GM23248 (cell line): ENCODE measurements at regions not wholly inside any gene's neighbourhood (a gene's known extent, or its start where the extent isn't known, plus 50 kb on each side); places are given as distances from the start of the nearest gene placed in this dataset.
"Not testable (repeated sequence)": the region's sequence is repeated elsewhere in the genome, so short reads cannot be mapped to it uniquely, and the experiment has no call there.

Experiments used
- DNase-seq: peaks from one replicate; pipeline ENCODE4 v3.0.0-alpha.2; 2015
- H2AFZ ChIP-seq: fragments of 200-600 bp; sonication (generic); 2 replicates; pipeline ENCODE4 v1.6.1; 2016; ENCODE audit warnings: antibody characterized with exemption
- H3F3A ChIP-seq: fragments of 200-600 bp; sonication (generic); 2 replicates; pipeline ENCODE4 v1.6.1; 2016; ENCODE audit warnings: mild to moderate bottlenecking, antibody characterized with exemption, mixed run types; ENCODE audit not compliant: insufficient read depth
- H3K27ac ChIP-seq: fragments of 200-600 bp; sonication (generic); 2 replicates; pipeline ENCODE4 v1.5.1; 2016; ENCODE audit warnings: mild to moderate bottlenecking
- H3K27me3 ChIP-seq: fragments of 200-600 bp; sonication (generic); replicated peaks from 2 replicates; pipeline ENCODE4 v1.6.1; 2016; ENCODE audit warnings: mild to moderate bottlenecking; ENCODE audit not compliant: insufficient read depth
- H3K36me3 ChIP-seq: fragments of 200-600 bp; sonication (generic); 2 replicates; pipeline ENCODE4 v1.6.1; 2016; ENCODE audit warnings: low read depth, mild to moderate bottlenecking
- H3K4me1 ChIP-seq: fragments of 200-600 bp; sonication (generic); 2 replicates; pipeline ENCODE4 v1.6.1; 2016; ENCODE audit warnings: mild to moderate bottlenecking; ENCODE audit not compliant: insufficient read depth
- H3K4me2 ChIP-seq: fragments of 200-600 bp; sonication (generic); one replicate; pipeline ENCODE4 v1.6.1; 2016; ENCODE audit warnings: mild to moderate bottlenecking; ENCODE audit not compliant: unreplicated experiment
- H3K4me3 ChIP-seq: fragments of 200-600 bp; sonication (generic); 2 replicates; pipeline ENCODE4 v1.5.1; 2016; ENCODE audit warnings: mild to moderate bottlenecking
- H3K79me2 ChIP-seq: fragments of 200-600 bp; sonication (generic); 2 replicates; pipeline ENCODE4 v1.6.1; 2016; ENCODE audit warnings: mild to moderate bottlenecking; ENCODE audit not compliant: insufficient read depth
- H3K9ac ChIP-seq: fragments of 200-600 bp; sonication (generic); 2 replicates; pipeline ENCODE4 v1.6.1; 2016; ENCODE audit warnings: mild to moderate bottlenecking
- H3K9me2 ChIP-seq: fragments of 200-600 bp; sonication (generic); 2 replicates; pipeline ENCODE4 v1.6.1; 2016; ENCODE audit warnings: mixed run types, mild to moderate bottlenecking, moderate library complexity; ENCODE audit not compliant: insufficient read depth
- H3K9me3 ChIP-seq: fragments of 200-600 bp; sonication (generic); one replicate; pipeline ENCODE4 v1.6.1; 2017; ENCODE audit warnings: low read depth
- H4K20me1 ChIP-seq: fragments of 200-600 bp; sonication (generic); 2 replicates; pipeline ENCODE4 v1.6.0; 2016; ENCODE audit not compliant: insufficient read depth
- EZH2 ChIP-seq: fragments of 200-600 bp; sonication (generic); IDR thresholded peaks from 2 replicates; pipeline ENCODE4 v1.6.1; 2018; ENCODE audit warnings: antibody characterized with exemption, mild to moderate bottlenecking; ENCODE audit not compliant: insufficient read depth, poor library complexity, severe bottlenecking
- EZH2phosphoT487 ChIP-seq: fragments of 200-600 bp; sonication (generic); IDR thresholded peaks from 2 replicates; pipeline ENCODE4 v1.6.1; 2018; ENCODE audit warnings: antibody characterized with exemption, moderate library complexity, mild to moderate bottlenecking, low read depth; ENCODE audit not compliant: insufficient read depth
- WGBS, 2 experiments: methylation state at CpG; one replicate each; pipeline ENCODE4 v1.1.6; 2015 to 2017; ENCODE audit warnings: low lambda C conversion rate in 2 of 2, low coverage in 1 of 2; ENCODE audit errors: missing lambda C conversion rate in 2 of 2; 5-methylcytosine and 5-hydroxymethylcytosine counted together
- in situ Hi-C: fragments of 300-500 bp; cut with MboI; formaldehyde crosslinking; loops from 2 replicates; pipeline ENCODE4 v1.15.0; 2020

DNA sequence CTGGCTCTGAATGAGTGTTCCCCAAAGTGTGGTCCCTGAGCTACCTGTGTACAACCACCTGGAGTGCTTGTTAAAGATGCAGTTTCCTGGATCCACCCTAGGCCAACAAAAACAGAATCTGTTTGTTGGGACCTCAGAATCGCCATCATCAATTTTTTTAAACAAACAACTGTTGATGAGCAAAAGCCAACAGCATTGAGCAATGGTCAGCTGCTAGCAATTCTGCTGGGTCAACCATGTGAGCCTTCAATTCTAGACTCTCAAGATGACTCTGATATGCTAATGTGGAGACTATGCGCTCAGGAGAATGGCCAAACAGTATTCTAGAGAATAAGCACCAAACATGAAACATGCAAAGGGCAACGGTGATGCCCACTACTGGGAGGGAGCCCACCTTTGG lies 64.4 kb upstream of the IYD start:
- Histone ChIP-seq H3F3A (peaks cover 6% of the 10 kb centered on the region; the same call in 1 of the 2 replicates), H3K9me2 (no peaks in the 10 kb centered on the region), H3K9ac (no peak overlapping the region), H3K9me3 (no peaks in the 10 kb centered on the region), H3K27ac (no peak overlapping the region), H3K27me3 (no peaks in the 10 kb centered on the region), H4K20me1 (no peaks in the 10 kb centered on the region), H3K4me3 (no peak overlapping the region), H3K4me1 (peaks cover 9% of the 10 kb centered on the region), H3K4me2 (no peak overlapping the region), H3K36me3 (no peaks in the 10 kb centered on the region), H2AFZ (no peak overlapping the region), H3K79me2 (no peaks in the 10 kb centered on the region)
- in situ Hi-C loops = no loop called here
- TF ChIP-seq EZH2phosphoT487 (no peak), EZH2 (no peak)
- DNase-seq = no peak
- 89 to 96% methylated on average over 3 of the region's 3 CpGs for WGBS, 2 experiments

DNA sequence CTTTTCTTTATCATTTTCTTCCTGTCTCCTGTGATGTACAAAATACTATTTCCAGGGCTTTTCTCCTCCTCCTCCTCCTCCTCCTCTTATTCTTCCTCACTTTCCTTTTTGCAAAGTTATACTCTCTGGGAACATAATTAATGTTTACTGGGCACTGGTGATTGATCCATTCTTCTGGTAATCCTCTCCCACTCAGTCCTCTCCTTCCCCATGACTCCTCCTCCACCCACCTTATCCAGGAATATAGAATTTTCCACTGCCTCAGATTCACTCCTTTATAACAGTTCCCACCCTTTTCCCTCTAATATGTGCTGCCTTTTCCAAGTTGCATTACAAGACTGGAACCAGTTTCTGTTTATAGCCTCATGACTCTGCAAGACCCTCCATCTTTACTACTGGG lies 62.5 kb upstream of the IYD start:
- H3K9me3 ChIP-seq = no peaks in the 10 kb centered on the region
- in situ Hi-C loops = no loop called here
- H3K4me3 ChIP-seq = no peak overlapping the region
- H3K27ac ChIP-seq = no peak overlapping the region
- no peaks in the 10 kb centered on the region for H3K27me3 ChIP-seq
- peaks cover 6% of the 10 kb centered on the region; the same call in 1 of the 2 replicates for H3F3A ChIP-seq
- H3K9me2 ChIP-seq = no peaks in the 10 kb centered on the region
- no peak for DNase-seq
- H3K4me1 ChIP-seq = peaks cover 9% of the 10 kb centered on the region
- no peak overlapping the region for H3K9ac ChIP-seq
- no peaks in the 10 kb centered on the region for H4K20me1 ChIP-seq
- H2AFZ ChIP-seq = no peak overlapping the region
- H3K4me2 ChIP-seq = no peak overlapping the region
- H3K36me3 ChIP-seq = no peaks in the 10 kb centered on the region
- TF ChIP-seq EZH2 (no peak), EZH2phosphoT487 (no peak)
- H3K79me2 ChIP-seq = no peaks in the 10 kb centered on the region

DNA sequence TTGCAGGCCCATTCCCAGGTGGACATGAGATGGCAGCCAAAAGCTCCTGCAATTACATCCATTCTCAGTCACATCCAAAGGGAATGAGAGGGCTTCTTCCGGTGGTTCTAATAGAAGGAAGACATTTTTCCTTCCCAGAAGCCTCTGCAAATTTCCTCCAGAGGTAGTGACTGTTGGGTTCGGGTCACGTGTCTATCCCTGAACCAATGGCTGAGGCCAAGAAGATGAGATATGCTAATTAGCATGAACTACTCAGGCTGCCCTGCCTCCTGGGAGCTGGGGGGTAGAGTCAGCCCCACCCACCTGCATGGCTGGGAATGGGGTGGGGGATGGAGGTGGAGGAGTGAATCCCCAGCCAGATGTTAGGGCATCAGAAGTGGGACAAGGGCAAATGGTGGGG lies 61.3 kb upstream of the IYD start:
- H3K27me3 ChIP-seq = no peaks in the 10 kb centered on the region
- 76 to 85% methylated on average over 3 of the region's 3 CpGs for WGBS, 2 experiments

DNA sequence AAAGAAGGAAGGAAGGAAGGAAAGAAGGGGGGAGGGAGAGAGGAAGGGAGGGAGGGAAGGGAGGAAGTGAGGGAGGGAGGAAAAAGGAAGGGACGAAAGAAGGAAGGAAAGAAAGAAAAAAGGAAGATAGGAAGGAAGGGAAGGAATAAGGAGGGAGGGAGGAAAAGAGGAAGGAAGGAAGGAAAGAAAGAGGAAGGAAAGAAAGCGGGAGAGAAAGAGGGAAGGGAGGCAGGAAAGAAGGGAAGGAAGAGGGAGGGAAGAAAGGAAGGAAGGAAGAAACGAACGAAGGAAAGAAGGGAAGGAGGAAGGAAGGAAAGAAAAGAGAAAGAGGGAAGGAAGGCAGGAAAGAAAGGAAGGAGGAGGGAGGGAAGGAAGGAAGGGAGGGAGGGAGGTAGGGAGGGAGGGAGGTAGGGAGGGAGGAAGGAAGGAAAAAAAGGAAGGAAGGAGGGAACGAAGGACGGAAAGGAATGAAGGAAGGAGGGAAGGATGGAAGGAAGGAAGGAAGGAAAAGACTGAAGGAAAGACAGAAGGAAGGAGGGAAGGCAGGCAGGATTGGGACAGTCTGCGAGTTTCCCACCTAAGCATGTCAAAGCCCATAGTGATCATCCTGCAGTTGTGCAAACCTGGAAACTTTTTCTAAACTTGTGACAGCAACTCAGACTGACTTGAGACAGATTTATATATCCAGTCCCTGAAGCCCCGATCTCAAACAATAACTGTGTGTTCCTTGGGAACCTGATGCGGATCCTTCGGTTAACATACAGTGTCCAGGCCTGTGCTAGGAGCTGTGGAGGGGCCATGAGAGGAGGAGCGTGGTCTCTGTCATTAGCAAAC lies 59.8 kb upstream of the IYD start:
- in situ Hi-C loops = no loop called here
- H3K4me1 ChIP-seq = no peaks in the 10 kb centered on the region
- no peaks in the 10 kb centered on the region for H4K20me1 ChIP-seq
- no peak overlapping the region for H3K9ac ChIP-seq
- no peak for TF ChIP-seq EZH2phosphoT487
- TF ChIP-seq EZH2 = no peak
- H3K4me3 ChIP-seq = no peak overlapping the region
- H3K9me2 ChIP-seq = no peaks in the 10 kb centered on the region
- H2AFZ ChIP-seq = no peak overlapping the region
- no peak overlapping the region for H3K27ac ChIP-seq
- H3K9me3 ChIP-seq = no peaks in the 10 kb centered on the region
- 83 to 87% methylated on average over 10 to 11 of the region's 11 CpGs for WGBS, 2 experiments
- no peak for DNase-seq
- no peaks in the 10 kb centered on the region for H3K79me2 ChIP-seq
- no peaks in the 10 kb centered on the region for H3K27me3 ChIP-seq
- no peaks in the 10 kb centered on the region for H3K36me3 ChIP-seq
- H3K4me2 ChIP-seq = no peak overlapping the region
- H3F3A ChIP-seq = no peaks in the 10 kb centered on the region

More for the DNA sequence above, 61.3 kb upstream of the IYD start:
- no peak overlapping the region for H3K27ac ChIP-seq
- peaks cover 1% of the 10 kb centered on the region for H3K4me1 ChIP-seq
- H3K9me2 ChIP-seq = no peaks in the 10 kb centered on the region
- no peak for DNase-seq
- no peak for TF ChIP-seq EZH2
- TF ChIP-seq EZH2phosphoT487 = no peak
- no peaks in the 10 kb centered on the region for H3K9me3 ChIP-seq
- H3K4me2 ChIP-seq = no peak overlapping the region
- no peak overlapping the region for H2AFZ ChIP-seq
- no peaks in the 10 kb centered on the region for H3K79me2 ChIP-seq
- in situ Hi-C loops = no loop called here
- H3K36me3 ChIP-seq = no peaks in the 10 kb centered on the region
- no peak overlapping the region for H3K9ac ChIP-seq
- H3K4me3 ChIP-seq = no peak overlapping the region
- H3F3A ChIP-seq = peaks cover 5% of the 10 kb centered on the region; the same call in 1 of the 2 replicates
- no peaks in the 10 kb centered on the region for H4K20me1 ChIP-seq

DNA sequence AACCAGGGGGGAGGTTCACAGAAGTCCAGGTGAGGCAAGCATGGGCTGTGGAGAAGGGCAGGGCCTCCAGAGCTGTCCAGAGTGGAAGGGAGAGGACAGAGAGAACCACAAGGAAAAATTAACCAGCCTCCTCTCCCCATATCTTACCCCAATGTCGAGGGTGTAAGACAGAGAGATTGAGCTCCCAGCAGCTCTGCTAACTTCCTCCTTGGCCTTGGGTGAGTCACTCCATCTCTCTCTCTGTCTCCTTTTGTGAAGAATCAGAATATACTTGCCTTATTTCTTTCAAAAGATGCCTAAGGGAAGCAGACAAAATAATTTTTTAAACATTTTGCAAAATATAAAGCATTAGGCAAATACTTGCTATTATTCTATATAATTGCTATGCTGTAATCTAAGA lies 58.3 kb upstream of the IYD start:
- Histone ChIP-seq H3K4me1 (no peaks in the 10 kb centered on the region), H3F3A (no peaks in the 10 kb centered on the region), H3K9me3 (no peaks in the 10 kb centered on the region), H3K4me2 (no peak overlapping the region), H3K79me2 (no peaks in the 10 kb centered on the region), H3K36me3 (no peaks in the 10 kb centered on the region), H4K20me1 (no peaks in the 10 kb centered on the region), H3K27me3 (no peaks in the 10 kb centered on the region), H3K9ac (no peak overlapping the region), H3K27ac (no peak overlapping the region), H3K9me2 (no peaks in the 10 kb centered on the region), H2AFZ (no peak overlapping the region), H3K4me3 (no peak overlapping the region)
- peak; percentile 31 for DNase-seq
- 0 to 15% methylated on average over 1 of the region's 1 CpG for WGBS, 2 experiments
- in situ Hi-C loops = no loop called here
- TF ChIP-seq EZH2phosphoT487 (no peak), EZH2 (no peak)

DNA sequence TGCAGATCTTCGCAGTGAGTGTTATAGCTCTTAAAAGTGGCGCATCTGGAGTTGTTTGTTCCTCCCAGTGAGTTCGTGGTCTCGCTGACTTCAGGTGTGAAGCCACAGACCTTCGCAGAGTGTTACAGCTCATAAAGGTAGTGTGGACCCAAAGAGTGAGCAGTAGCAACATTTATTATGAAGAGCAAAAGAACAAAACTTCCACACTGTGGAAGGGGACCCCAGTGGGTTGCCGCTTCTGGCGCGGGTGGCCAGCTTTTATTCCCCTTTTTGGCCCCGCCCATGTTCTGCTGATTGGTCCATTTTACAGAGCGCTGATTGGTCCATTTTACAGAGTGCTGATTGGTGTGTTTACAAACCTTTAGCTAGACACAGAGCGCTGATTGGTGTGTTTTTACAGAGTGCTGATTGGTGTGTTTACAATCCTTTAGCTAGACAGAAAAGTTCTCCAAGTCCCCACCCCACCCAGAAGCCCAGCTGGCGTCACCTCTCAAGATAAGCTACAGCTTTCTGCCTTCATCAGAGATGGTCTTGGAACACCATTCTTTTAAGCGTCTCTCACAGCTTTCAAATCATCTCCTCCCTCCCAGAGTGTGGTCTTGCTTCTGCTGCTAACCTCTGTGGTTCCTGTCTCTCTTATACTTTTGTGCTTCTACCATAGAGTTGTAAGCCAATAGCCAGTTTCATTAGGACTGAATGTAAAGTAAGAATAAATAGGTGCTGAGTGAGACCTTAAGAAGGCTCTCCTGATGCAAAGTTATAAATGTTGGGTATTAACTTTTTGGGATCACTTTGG lies 57.5 kb upstream of the IYD start:
- H3K4me3 ChIP-seq, H3K9me2 ChIP-seq, H3F3A ChIP-seq, H3K27ac ChIP-seq, H2AFZ ChIP-seq, DNase-seq, in situ Hi-C loops, H3K79me2 ChIP-seq, H3K9me3 ChIP-seq, H3K36me3 ChIP-seq, H4K20me1 ChIP-seq, H3K4me2 ChIP-seq, H3K4me1 ChIP-seq, H3K27me3 ChIP-seq, H3K9ac ChIP-seq: not testable (repeated sequence)
- WGBS, 2 experiments = 79 to 82% methylated on average over 13 of the region's 13 CpGs
